ENCODE measurements at regions not wholly inside any gene's neighbourhood (a gene's known extent, or its start where the extent isn't known, plus 50 kb on each side); places are given as distances from the start of the nearest gene placed in this dataset.

DNA sequence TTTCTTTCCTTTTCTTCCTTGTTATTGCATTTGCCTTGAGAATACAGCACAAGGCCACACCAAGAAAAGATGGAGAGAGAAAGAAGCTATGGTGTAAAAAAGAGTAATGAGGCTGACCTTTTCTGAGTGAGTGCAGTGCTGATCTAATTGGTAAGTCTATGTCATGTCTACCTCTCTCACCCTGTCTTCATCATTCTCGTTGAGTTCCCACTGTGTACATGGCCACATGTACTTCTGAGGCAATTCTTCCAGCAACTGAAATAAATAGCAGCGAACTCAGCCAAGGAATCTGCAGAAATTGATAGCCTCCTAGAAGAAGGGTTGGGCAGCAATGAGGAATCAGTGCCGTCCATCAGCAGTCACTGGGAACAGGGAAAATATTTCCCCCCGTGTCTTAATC lies 367.2 kb upstream of the SPTLC3 start:
- intact Hi-C loops (cut with DNase I; ENCODE audit: low total_unique reads): no loop called here
- Histone ChIP-seq H3K9me3 (no peaks in the 10 kb centered on the region), H3K4me3 (no peak overlapping the region), H3K27me3 (replicated peaks in 1 of 7) (no peaks in the 10 kb centered on the region), H3K4me1 (no peaks in the 10 kb centered on the region), H3K36me3 (no peaks in the 10 kb centered on the region), H3K27ac (no peak overlapping the region)
- TF ChIP-seq POLR2AphosphoS5 (IDR thresholded peaks at IDR 0.05) (no peak), POLR2A (IDR thresholded peaks at IDR 0.05) (no peak)
- TF ChIP-seq, protein P1, sequence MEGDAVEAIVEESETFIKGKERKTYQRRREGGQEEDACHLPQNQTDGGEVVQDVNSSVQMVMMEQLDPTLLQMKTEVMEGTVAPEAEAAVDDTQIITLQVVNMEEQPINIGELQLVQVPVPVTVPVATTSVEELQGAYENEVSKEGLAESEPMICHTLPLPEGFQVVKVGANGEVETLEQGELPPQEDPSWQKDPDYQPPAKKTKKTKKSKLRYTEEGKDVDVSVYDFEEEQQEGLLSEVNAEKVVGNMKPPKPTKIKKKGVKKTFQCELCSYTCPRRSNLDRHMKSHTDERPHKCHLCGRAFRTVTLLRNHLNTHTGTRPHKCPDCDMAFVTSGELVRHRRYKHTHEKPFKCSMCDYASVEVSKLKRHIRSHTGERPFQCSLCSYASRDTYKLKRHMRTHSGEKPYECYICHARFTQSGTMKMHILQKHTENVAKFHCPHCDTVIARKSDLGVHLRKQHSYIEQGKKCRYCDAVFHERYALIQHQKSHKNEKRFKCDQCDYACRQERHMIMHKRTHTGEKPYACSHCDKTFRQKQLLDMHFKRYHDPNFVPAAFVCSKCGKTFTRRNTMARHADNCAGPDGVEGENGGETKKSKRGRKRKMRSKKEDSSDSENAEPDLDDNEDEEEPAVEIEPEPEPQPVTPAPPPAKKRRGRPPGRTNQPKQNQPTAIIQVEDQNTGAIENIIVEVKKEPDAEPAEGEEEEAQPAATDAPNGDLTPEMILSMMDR (IDR thresholded peaks at IDR 0.05 in 8 of 11, conservative IDR thresholded peaks at IDR 0.05 in 3 of 11): no peak
- DNase-seq: no peak
- WGBS, 5 donors: 44 to 77% (median 58%) methylated on average over 4 of the region's 4 CpGs

DNA sequence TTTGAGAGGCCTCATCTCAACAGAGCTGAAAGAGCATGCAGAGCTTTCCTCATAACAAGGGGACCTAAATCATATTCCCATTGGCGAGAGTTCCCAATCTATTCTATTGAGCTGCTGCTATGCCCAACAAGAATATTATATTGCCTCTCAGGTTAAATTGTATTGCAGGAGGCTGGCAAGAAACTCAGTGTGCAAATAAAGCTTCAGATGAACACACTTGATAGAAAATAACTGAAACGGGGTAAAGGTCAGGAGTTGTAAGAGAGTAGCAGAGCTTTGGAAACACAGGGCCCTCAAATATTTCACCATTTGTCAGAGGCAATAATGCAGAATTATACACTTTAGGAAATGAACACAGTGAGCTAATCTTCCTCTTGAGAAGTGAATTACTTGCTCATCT lies 364.3 kb upstream of the SPTLC3 start:
- DNase-seq: no peak
- WGBS, 5 donors: 80 to 90% (median 84%) methylated on average over 2 of the region's 2 CpGs
- H3K9me3 ChIP-seq: no peaks in the 10 kb centered on the region
- no peak overlapping the region for H3K27ac ChIP-seq
- TF ChIP-seq POLR2A (IDR thresholded peaks at IDR 0.05) (no peak), POLR2AphosphoS5 (IDR thresholded peaks at IDR 0.05) (no peak)
- TF ChIP-seq, protein P1 (IDR thresholded peaks at IDR 0.05 in 8 of 11, conservative IDR thresholded peaks at IDR 0.05 in 3 of 11): no peak
- H3K4me3 ChIP-seq: no peak overlapping the region
- no peaks in the 10 kb centered on the region for H3K27me3 ChIP-seq (replicated peaks in 1 of 7)
- H3K4me1 ChIP-seq: no peaks in the 10 kb centered on the region
- no peaks in the 10 kb centered on the region for H3K36me3 ChIP-seq
- intact Hi-C loops (cut with DNase I; ENCODE audit: low total_unique reads): no loop called here

DNA sequence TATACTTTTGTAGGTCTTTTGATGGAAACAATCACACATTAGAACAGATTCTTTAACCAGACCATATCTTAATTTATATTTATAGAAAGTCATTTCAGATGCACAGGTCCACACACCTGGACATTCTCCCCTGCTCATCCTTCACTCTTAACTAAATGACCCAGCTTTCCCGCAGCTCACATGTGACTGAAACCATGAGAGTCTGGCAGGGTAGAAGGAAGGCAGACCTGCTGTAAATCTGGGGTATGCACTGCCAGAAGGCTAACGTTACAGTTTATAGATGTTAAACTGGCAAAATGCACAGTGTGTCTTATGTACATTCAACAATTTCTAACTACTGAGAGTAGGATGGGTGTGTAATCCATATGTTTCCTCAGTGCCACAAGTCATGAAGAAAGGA lies 359.5 kb upstream of the SPTLC3 start:
- Histone ChIP-seq H3K4me3 (no peak overlapping the region), H3K4me1 (no peaks in the 10 kb centered on the region), H3K27me3 (replicated peaks in 1 of 7) (no peaks in the 10 kb centered on the region), H3K27ac (no peak overlapping the region), H3K36me3 (no peaks in the 10 kb centered on the region), H3K9me3 (no peaks in the 10 kb centered on the region)
- intact Hi-C loops (cut with DNase I; ENCODE audit: low total_unique reads): no loop called here
- TF ChIP-seq POLR2AphosphoS5 (IDR thresholded peaks at IDR 0.05) (no peak), POLR2A (IDR thresholded peaks at IDR 0.05) (no peak)
- TF ChIP-seq, protein P1 (IDR thresholded peaks at IDR 0.05 in 8 of 11, conservative IDR thresholded peaks at IDR 0.05 in 3 of 11): no peak
- WGBS, 5 donors: 49 to 86% (median 68%) methylated on average over 2 of the region's 2 CpGs
- no peak for DNase-seq

DNA sequence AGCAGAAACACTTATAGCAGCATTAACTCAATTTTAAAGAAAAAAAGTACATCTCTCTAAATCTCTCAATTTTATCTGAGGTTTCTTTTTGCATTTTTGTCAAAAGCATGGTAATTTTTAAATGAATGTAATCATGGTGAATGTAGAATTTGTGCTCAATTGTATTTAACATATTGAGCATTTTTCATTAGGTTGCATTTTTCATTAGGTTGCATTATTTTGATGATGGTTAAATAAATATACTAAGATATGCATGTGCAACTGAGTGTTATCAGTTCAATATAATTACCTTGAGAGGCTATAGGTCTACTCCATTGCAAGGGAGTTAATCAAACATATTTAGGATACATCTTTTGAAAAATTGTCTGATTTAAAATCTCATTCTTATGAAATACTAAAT lies 355.1 kb upstream of the SPTLC3 start:
- Histone ChIP-seq H3K27ac (no peak overlapping the region), H3K4me3 (no peak overlapping the region), H3K9me3 (peaks cover 0 to under 1% (median 0%) of the 10 kb centered on the region in 8 donors), H3K27me3 (replicated peaks in 1 of 7) (no peaks in the 10 kb centered on the region), H3K4me1 (no peaks in the 10 kb centered on the region), H3K36me3 (no peaks in the 10 kb centered on the region)
- no peak for DNase-seq
- TF ChIP-seq, protein P1 (IDR thresholded peaks at IDR 0.05 in 8 of 11, conservative IDR thresholded peaks at IDR 0.05 in 3 of 11): no peak
- TF ChIP-seq POLR2AphosphoS5 (IDR thresholded peaks at IDR 0.05) (no peak), POLR2A (IDR thresholded peaks at IDR 0.05) (no peak)
- intact Hi-C loops (cut with DNase I; ENCODE audit: low total_unique reads): no loop called here
